H9 (cell line): ENCODE measurements at regions not wholly inside any gene's neighbourhood (a gene's known extent, or its start where the extent isn't known, plus 50 kb on each side); places are given as distances from the start of the nearest gene placed in this dataset.

Experiments used
- DNase-seq: peaks from one replicate; pipeline ENCODE4 v3.0.0-alpha.2; 2017
- H2AFZ ChIP-seq: one replicate; pipeline ENCODE4 v1.6.1; 2013; ENCODE audit warnings: mild to moderate bottlenecking, low read length, control low read depth, moderate library complexity
- H2AK5ac ChIP-seq: 2 replicates; pipeline ENCODE4 v1.6.1; 2013; ENCODE audit warnings: low read length, control low read depth, mixed read lengths; ENCODE audit not compliant: insufficient read length
- H2BK120ac ChIP-seq: one replicate; pipeline ENCODE4 v1.6.1; 2013; ENCODE audit warnings: low read depth, mild to moderate bottlenecking, low read length, control low read depth, inconsistent platforms; ENCODE audit not compliant: poor library complexity, severe bottlenecking
- H2BK12ac ChIP-seq: 2 replicates; pipeline ENCODE4 v1.6.1; 2013; ENCODE audit warnings: low read length, control low read depth, mixed read lengths, low read depth; ENCODE audit not compliant: insufficient read length
- H2BK15ac ChIP-seq: 2 replicates; pipeline ENCODE4 v1.6.1; 2013; ENCODE audit warnings: low read depth, low read length, control low read depth
- H2BK20ac ChIP-seq: one replicate; pipeline ENCODE4 v1.6.1; 2013; ENCODE audit warnings: low read depth, mild to moderate bottlenecking, low read length, control low read depth, inconsistent platforms; ENCODE audit not compliant: poor library complexity, severe bottlenecking
- H2BK5ac ChIP-seq: 2 replicates; pipeline ENCODE4 v1.6.1; 2013; ENCODE audit warnings: low read length, control low read depth, mixed read lengths; ENCODE audit not compliant: insufficient read length
- H3K14ac ChIP-seq: 2 replicates; pipeline ENCODE4 v1.6.1; 2013; ENCODE audit warnings: low read length, control low read depth; ENCODE audit not compliant: insufficient read depth
- H3K18ac ChIP-seq: 2 replicates; pipeline ENCODE4 v1.6.1; 2013; ENCODE audit warnings: low read depth, mild to moderate bottlenecking, mixed read lengths, low read length, control low read depth; ENCODE audit not compliant: insufficient read length
- H3K23ac ChIP-seq: 2 replicates; pipeline ENCODE4 v1.6.1; 2013; ENCODE audit warnings: low read length, control low read depth, mixed read lengths, low read depth; ENCODE audit not compliant: insufficient read length
- H3K23me2 ChIP-seq: 2 replicates; pipeline ENCODE4 v1.6.1; 2013; ENCODE audit warnings: low read depth, mild to moderate bottlenecking, mixed read lengths, low read length, control low read depth; ENCODE audit not compliant: insufficient read length, poor library complexity, severe bottlenecking
- H3K27ac ChIP-seq: 2 replicates; pipeline ENCODE4 v1.5.1; 2013; ENCODE audit warnings: low read length, control low read depth, mixed read lengths, low read depth; ENCODE audit not compliant: insufficient read length
- H3K27me3 ChIP-seq: 2 replicates; pipeline ENCODE4 v1.6.1; 2013; ENCODE audit warnings: low read length, control low read depth, inconsistent platforms; ENCODE audit not compliant: insufficient read depth
- H3K4ac ChIP-seq: 2 replicates; pipeline ENCODE4 v1.6.1; 2013; ENCODE audit warnings: low read depth, mild to moderate bottlenecking, control low read depth, inconsistent platforms, low read length, moderate library complexity
- H3K4me1 ChIP-seq: 2 replicates; pipeline ENCODE4 v1.6.1; 2013; ENCODE audit warnings: low read length, control low read depth, inconsistent platforms; ENCODE audit not compliant: insufficient read depth
- H3K4me2 ChIP-seq: 2 replicates; pipeline ENCODE4 v1.6.1; 2013; ENCODE audit warnings: low read length, control low read depth, mixed read lengths; ENCODE audit not compliant: insufficient read length, insufficient read depth
- H3K56ac ChIP-seq: 2 replicates; pipeline ENCODE4 v1.6.1; 2013; ENCODE audit warnings: low read depth, mild to moderate bottlenecking, mixed read lengths, low read length, control low read depth; ENCODE audit not compliant: insufficient read length
- H3K79me1 ChIP-seq: 2 replicates; pipeline ENCODE4 v1.6.1; 2013; ENCODE audit warnings: low read depth, mild to moderate bottlenecking, moderate library complexity, low read length, control low read depth, inconsistent platforms; ENCODE audit not compliant: insufficient read depth, poor library complexity, severe bottlenecking
- H3K79me2 ChIP-seq: 2 replicates; pipeline ENCODE4 v1.6.1; 2013; ENCODE audit warnings: low read length, control low read depth, inconsistent platforms; ENCODE audit not compliant: insufficient read depth
- H3K9ac ChIP-seq: 2 replicates; pipeline ENCODE4 v1.6.1; 2013; ENCODE audit warnings: low read length, control low read depth, mixed read lengths; ENCODE audit not compliant: insufficient read length; ENCODE audit errors: extremely low read depth
- H3K9me3 ChIP-seq: one replicate; pipeline ENCODE4 v1.6.1; 2013; ENCODE audit warnings: low read depth, low read length, inconsistent platforms; ENCODE audit not compliant: control insufficient read depth
- H3T11ph ChIP-seq: one replicate; pipeline ENCODE4 v1.6.1; 2013; ENCODE audit warnings: mild to moderate bottlenecking, low read length, control low read depth, inconsistent platforms
- H4K20me1 ChIP-seq: one replicate; pipeline ENCODE4 v1.6.1; 2013; ENCODE audit not compliant: control insufficient read depth, insufficient read length, insufficient read depth
- H4K5ac ChIP-seq: 2 replicates; pipeline ENCODE4 v1.6.1; 2013; ENCODE audit warnings: low read depth, mild to moderate bottlenecking, mixed read lengths, low read length, control low read depth; ENCODE audit not compliant: insufficient read length
- H4K8ac ChIP-seq: replicated peaks from 2 replicates; pipeline ENCODE4 v1.6.1; 2013; ENCODE audit warnings: low read length, control low read depth, mixed read lengths, low read depth; ENCODE audit not compliant: insufficient read length
- H4K91ac ChIP-seq: 2 replicates; pipeline ENCODE4 v1.6.1; 2013; ENCODE audit warnings: low read depth, mild to moderate bottlenecking, moderate library complexity, mixed read lengths, low read length, control low read depth; ENCODE audit not compliant: insufficient read length
- H3K27ac Mint-ChIP-seq, 3 experiments: 2 replicates in 2 of 3; 3 replicates in 1 of 3; pipeline ENCODE4 v1.8.0; 2020 to 2021; ENCODE audit warnings: mixed read lengths in 3 of 3, mild to moderate bottlenecking in 1 of 3, moderate library complexity in 1 of 3
- H3K27me3 Mint-ChIP-seq: 2 replicates; pipeline ENCODE4 v1.8.0; 2021; ENCODE audit warnings: low read depth, mild to moderate bottlenecking, moderate library complexity, mixed read lengths
- H3K36me3 Mint-ChIP-seq, 3 experiments: 2 replicates in 2 of 3; 3 replicates in 1 of 3; pipeline ENCODE4 v1.8.0; 2020 to 2021; ENCODE audit warnings: low read depth in 3 of 3, mixed read lengths in 3 of 3; ENCODE audit not compliant: insufficient read depth in 1 of 3
- H3K4me1 Mint-ChIP-seq, 2 experiments: 2 replicates each; pipeline ENCODE4 v1.8.0; 2020; ENCODE audit warnings: mixed read lengths in 2 of 2
- H3K4me3 Mint-ChIP-seq, 2 experiments: 2 replicates in 1 of 2; 3 replicates in 1 of 2; pipeline ENCODE4 v1.8.0; 2020 to 2021; ENCODE audit warnings: mild to moderate bottlenecking in 2 of 2, mixed read lengths in 2 of 2, moderate library complexity in 1 of 2
- H3K9me3 Mint-ChIP-seq, 2 experiments: 2 replicates in 1 of 2; 3 replicates in 1 of 2; pipeline ENCODE4 v1.8.0; 2020; ENCODE audit warnings: mild to moderate bottlenecking in 2 of 2, mixed read lengths in 2 of 2, moderate library complexity in 1 of 2
- WGBS: extraction: QIAGEN DNeasy Blood & Tissue Kit; methylation state at CpG from one replicate; pipeline ENCODE4 v1.1.7; 2013; ENCODE audit warnings: missing lambda C conversion rate, low lambda C conversion rate, mixed read lengths; ENCODE audit not compliant: insufficient read length; ENCODE audit errors: extremely low coverage; 5-methylcytosine and 5-hydroxymethylcytosine counted together
- TF ChIP-seq, protein P1 (sequence below): fragments of 200-600 bp; sonication (generic); conservative IDR thresholded peaks from 3 replicates; pipeline ENCODE4 v1.8.0; 2021; ENCODE audit warnings: antibody characterized with exemption, mild to moderate bottlenecking

DNA sequence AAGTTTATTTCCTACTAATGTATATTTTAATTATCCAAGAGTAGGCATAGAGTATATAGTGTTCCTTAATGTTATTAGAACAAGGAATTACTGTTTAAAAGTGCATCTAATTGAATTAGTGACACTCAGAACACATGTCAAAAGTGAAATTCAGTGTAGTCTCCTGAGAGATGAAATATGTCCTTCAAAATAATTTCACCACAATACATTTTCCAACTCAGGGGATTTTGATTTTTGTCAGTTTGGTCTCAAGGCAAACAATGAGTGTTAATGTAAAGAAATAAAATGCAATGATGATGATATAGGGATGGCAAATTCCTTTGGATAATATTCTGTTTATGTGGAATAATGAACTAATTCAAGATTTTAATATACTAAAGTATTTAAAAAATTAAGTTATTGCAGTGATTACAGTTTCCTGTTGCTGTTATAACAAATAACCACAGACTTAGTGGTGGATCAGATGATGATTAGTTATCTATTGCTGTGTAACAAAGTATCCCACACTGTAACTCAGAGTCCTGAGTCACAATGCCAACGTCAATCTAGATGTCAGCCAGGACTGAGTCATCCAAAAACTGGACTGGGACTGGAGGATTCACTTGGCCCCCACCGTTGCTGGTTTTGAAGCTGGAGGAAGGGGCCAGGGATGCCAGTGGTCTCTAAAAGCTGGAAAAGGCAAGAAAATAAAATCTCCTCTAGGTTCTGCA, 148.0 kb upstream of the SLC7A11 start:
- Histone ChIP-seq H3K18ac (no peak overlapping the region), H4K8ac (no peak overlapping the region), H3K9me3 (no peaks in the 10 kb centered on the region), H2BK12ac (no peak overlapping the region), H2BK120ac (no peak overlapping the region), H4K91ac (no peak overlapping the region), H3K27me3 (no peaks in the 10 kb centered on the region), H3K56ac (no peak overlapping the region), H3K4me1 (no peaks in the 10 kb centered on the region), H3K23ac (no peak overlapping the region), H3K9ac (no peak overlapping the region), H2BK15ac (no peak overlapping the region), H2AFZ (no peak overlapping the region), H3T11ph (no peak overlapping the region), H3K79me2 (no peaks in the 10 kb centered on the region), H2BK20ac (no peak overlapping the region), H2BK5ac (no peak overlapping the region), H3K4ac (no peak overlapping the region), H3K27ac (no peak overlapping the region), H3K14ac (no peak overlapping the region), H3K4me2 (no peak overlapping the region), H2AK5ac (no peak overlapping the region), H4K5ac (no peak overlapping the region), H3K79me1 (no peaks in the 10 kb centered on the region), H3K23me2 (no peaks in the 10 kb centered on the region), H4K20me1 (no peaks in the 10 kb centered on the region)
- Mint-ChIP-seq H3K4me3 (no peak overlapping the region), H3K36me3 (no peaks in the 10 kb centered on the region), H3K4me1 (no peaks in the 10 kb centered on the region), H3K27me3 (no peaks in the 10 kb centered on the region), H3K27ac (no peak overlapping the region), H3K9me3 (no peaks in the 10 kb centered on the region)
- WGBS, result no CpG with 5 or more reads among the region's 2 CpGs
- no peak for DNase-seq
- TF ChIP-seq, protein P1, sequence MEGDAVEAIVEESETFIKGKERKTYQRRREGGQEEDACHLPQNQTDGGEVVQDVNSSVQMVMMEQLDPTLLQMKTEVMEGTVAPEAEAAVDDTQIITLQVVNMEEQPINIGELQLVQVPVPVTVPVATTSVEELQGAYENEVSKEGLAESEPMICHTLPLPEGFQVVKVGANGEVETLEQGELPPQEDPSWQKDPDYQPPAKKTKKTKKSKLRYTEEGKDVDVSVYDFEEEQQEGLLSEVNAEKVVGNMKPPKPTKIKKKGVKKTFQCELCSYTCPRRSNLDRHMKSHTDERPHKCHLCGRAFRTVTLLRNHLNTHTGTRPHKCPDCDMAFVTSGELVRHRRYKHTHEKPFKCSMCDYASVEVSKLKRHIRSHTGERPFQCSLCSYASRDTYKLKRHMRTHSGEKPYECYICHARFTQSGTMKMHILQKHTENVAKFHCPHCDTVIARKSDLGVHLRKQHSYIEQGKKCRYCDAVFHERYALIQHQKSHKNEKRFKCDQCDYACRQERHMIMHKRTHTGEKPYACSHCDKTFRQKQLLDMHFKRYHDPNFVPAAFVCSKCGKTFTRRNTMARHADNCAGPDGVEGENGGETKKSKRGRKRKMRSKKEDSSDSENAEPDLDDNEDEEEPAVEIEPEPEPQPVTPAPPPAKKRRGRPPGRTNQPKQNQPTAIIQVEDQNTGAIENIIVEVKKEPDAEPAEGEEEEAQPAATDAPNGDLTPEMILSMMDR, result no peak
